ENCODE measurements at regions not wholly inside any gene's neighbourhood (a gene's known extent, or its start where the extent isn't known, plus 50 kb on each side); places are given as distances from the start of the nearest gene placed in this dataset.

GRCh38 chr12:67760586-67761275 lies 112.2 kb downstream of the DYRK2 start:
- TF ChIP-seq CTCF (IDR thresholded peaks at IDR 0.05; ENCODE audit: low read depth, low read length) (no peak), POLR2A (IDR thresholded peaks at IDR 0.05; ENCODE audit: extremely low read depth, insufficient read length) (no peak), MAX (IDR thresholded peaks at IDR 0.05; ENCODE audit: low read depth, low read length) (no peak), MYC (IDR thresholded peaks at IDR 0.05; ENCODE audit: low read depth, low read length) (no peak)

Data from NB4 (cell line).